ENCODE measurements at regions not wholly inside any gene's neighbourhood (a gene's known extent, or its start where the extent isn't known, plus 50 kb on each side); places are given as distances from the start of the nearest gene placed in this dataset.

DNA sequence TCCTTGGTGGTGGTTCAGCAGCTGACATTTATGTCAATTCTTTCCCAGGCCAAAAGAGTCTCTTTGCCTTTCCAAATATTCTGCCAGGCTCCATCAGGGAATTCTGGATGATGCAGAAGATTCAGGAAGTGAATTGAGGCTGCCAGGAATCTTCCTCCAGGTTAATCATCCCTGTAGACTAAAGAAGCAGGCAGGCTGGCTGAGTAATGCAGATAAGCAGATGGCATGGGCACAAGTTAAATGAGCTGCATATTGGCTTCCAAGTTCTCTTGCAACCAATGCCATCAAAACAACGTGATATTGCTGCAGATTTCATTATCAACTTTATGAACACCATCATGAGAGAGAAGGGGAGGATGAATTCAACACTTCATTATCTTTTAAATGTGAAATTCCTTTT is 324.5 kb downstream of the KCNN2 start:
- TF ChIP-seq, protein P1, sequence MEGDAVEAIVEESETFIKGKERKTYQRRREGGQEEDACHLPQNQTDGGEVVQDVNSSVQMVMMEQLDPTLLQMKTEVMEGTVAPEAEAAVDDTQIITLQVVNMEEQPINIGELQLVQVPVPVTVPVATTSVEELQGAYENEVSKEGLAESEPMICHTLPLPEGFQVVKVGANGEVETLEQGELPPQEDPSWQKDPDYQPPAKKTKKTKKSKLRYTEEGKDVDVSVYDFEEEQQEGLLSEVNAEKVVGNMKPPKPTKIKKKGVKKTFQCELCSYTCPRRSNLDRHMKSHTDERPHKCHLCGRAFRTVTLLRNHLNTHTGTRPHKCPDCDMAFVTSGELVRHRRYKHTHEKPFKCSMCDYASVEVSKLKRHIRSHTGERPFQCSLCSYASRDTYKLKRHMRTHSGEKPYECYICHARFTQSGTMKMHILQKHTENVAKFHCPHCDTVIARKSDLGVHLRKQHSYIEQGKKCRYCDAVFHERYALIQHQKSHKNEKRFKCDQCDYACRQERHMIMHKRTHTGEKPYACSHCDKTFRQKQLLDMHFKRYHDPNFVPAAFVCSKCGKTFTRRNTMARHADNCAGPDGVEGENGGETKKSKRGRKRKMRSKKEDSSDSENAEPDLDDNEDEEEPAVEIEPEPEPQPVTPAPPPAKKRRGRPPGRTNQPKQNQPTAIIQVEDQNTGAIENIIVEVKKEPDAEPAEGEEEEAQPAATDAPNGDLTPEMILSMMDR (IDR thresholded peaks at IDR 0.05; ENCODE audit: insufficient read depth in 1 of 2, low read depth in 1 of 2, low read length in 1 of 2, severe bottlenecking in 1 of 2, unreplicated experiment in 1 of 2), result no peak
- Mint-ChIP-seq H3K4me3 (ENCODE audit: unreplicated experiment) (no peak overlapping the region), H3K27me3 (ENCODE audit: insufficient read depth, unreplicated experiment) (peaks cover 4% of the 10 kb centered on the region), H3K27ac (ENCODE audit: unreplicated experiment) (no peak overlapping the region), H3K4me1 (ENCODE audit: low read depth, unreplicated experiment) (no peaks in the 10 kb centered on the region), H3K36me3 (ENCODE audit: insufficient read depth, unreplicated experiment) (no peaks in the 10 kb centered on the region), H3K9me3 (ENCODE audit: unreplicated experiment) (no peaks in the 10 kb centered on the region)
- H3K4me3 ChIP-seq (ENCODE audit: low read depth, low read length), result no peak overlapping the region
- intact Hi-C loops (cut with micrococcal nuclease; ENCODE audit: unreplicated experiment), result no loop called here
- H3K4me1 ChIP-seq, result no peaks in the 10 kb centered on the region
- H3K27me3 ChIP-seq (replicated peaks; ENCODE audit: control insufficient read depth, insufficient read depth, low read length), result no peaks in the 10 kb centered on the region
- H3K9me3 ChIP-seq, result no peaks in the 10 kb centered on the region
- no TSS peak for BruUV-seq (replicated peaks)
- H3K36me3 ChIP-seq (ENCODE audit: control insufficient read depth, insufficient read depth, low read length), result no peaks in the 10 kb centered on the region
- POLR2A ChIA-PET, result no interaction called here
- DNase-seq, result no peak
- CTCF ChIA-PET, result no interaction called here

DNA sequence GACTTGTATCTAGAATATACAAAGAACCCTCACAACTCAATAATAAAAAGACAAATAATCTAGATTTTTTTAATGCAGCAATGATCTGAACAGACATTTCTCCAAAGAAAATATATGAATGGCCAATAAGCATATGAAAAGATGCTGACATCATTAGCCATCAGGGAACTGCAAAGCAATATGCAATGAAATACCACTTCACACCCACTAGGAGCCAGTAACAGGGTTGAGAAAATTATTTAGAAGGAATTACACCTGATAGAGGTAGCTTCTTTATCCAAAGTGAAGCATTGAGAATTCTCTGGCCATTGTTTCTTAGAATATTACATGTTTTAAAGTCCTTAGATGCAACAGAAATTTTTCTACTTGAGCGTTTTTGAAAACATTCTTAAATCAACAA is 316.9 kb downstream of the KCNN2 start:
- intact Hi-C loops (cut with micrococcal nuclease; ENCODE audit: unreplicated experiment), result no loop called here
- POLR2A ChIA-PET, result no interaction called here
- H3K9me3 Mint-ChIP-seq (ENCODE audit: unreplicated experiment), result no peaks in the 10 kb centered on the region
- no peaks in the 10 kb centered on the region for H3K4me1 Mint-ChIP-seq (ENCODE audit: low read depth, unreplicated experiment)
- H3K27ac Mint-ChIP-seq (ENCODE audit: unreplicated experiment), result no peak overlapping the region
- BruUV-seq (replicated peaks), result no TSS peak
- TF ChIP-seq, protein P1 (IDR thresholded peaks at IDR 0.05; ENCODE audit: insufficient read depth in 1 of 2, low read depth in 1 of 2, low read length in 1 of 2, severe bottlenecking in 1 of 2, unreplicated experiment in 1 of 2), result no peak
- H3K4me3 Mint-ChIP-seq (ENCODE audit: unreplicated experiment), result no peak overlapping the region
- H3K36me3 Mint-ChIP-seq (ENCODE audit: insufficient read depth, unreplicated experiment), result no peaks in the 10 kb centered on the region
- Histone ChIP-seq H3K4me1 (no peaks in the 10 kb centered on the region), H3K9me3 (no peaks in the 10 kb centered on the region; the same call in 1 of the 2 replicates), H3K27me3 (replicated peaks; ENCODE audit: control insufficient read depth, insufficient read depth, low read length) (no peaks in the 10 kb centered on the region), H3K4me3 (ENCODE audit: low read depth, low read length) (no peak overlapping the region), H3K36me3 (ENCODE audit: control insufficient read depth, insufficient read depth, low read length) (no peaks in the 10 kb centered on the region)
- no peak for DNase-seq
- peaks cover 2% of the 10 kb centered on the region for H3K27me3 Mint-ChIP-seq (ENCODE audit: insufficient read depth, unreplicated experiment)
- CTCF ChIA-PET, result no interaction called here

DNA sequence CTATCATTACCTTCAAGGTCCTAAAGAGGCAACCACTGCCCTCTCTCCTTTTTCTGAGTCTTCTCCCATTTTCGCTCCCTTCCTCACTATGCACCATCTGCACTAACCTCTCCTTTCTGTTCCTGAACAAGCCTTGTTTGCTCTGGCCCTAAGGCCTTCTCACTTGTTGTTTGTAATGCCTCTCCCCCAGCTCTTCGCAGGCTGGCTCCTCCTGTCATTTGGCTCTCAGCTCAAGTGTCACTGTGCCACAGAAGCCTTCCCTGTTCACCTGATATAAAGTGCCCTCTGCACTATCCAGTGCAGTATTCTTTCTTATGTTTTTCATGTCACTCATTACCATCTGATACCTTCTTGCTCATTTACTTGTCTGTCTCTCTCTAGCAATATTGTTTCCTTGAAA is 303.7 kb downstream of the KCNN2 start:
- H3K36me3 ChIP-seq (ENCODE audit: control insufficient read depth, insufficient read depth, low read length), result no peaks in the 10 kb centered on the region
- intact Hi-C loops (cut with micrococcal nuclease; ENCODE audit: unreplicated experiment), result no loop called here
- H3K9me3 Mint-ChIP-seq (ENCODE audit: unreplicated experiment), result peaks cover 15% of the 10 kb centered on the region
- no peak for DNase-seq
- peaks cover 2% of the 10 kb centered on the region; the same call in 1 of the 2 replicates for H3K9me3 ChIP-seq
- H3K4me1 ChIP-seq, result no peaks in the 10 kb centered on the region
- no peaks in the 10 kb centered on the region for H3K4me1 Mint-ChIP-seq (ENCODE audit: low read depth, unreplicated experiment)
- POLR2A ChIA-PET, result no interaction called here
- H3K27me3 ChIP-seq (replicated peaks; ENCODE audit: control insufficient read depth, insufficient read depth, low read length), result no peaks in the 10 kb centered on the region
- CTCF ChIA-PET, result no interaction called here
- no peak overlapping the region for H3K27ac Mint-ChIP-seq (ENCODE audit: unreplicated experiment)
- no peaks in the 10 kb centered on the region for H3K27me3 Mint-ChIP-seq (ENCODE audit: insufficient read depth, unreplicated experiment)
- no peak overlapping the region for H3K4me3 ChIP-seq (ENCODE audit: low read depth, low read length)
- no TSS peak for BruUV-seq (replicated peaks)
- no peaks in the 10 kb centered on the region for H3K36me3 Mint-ChIP-seq (ENCODE audit: insufficient read depth, unreplicated experiment)
- TF ChIP-seq, protein P1 (IDR thresholded peaks at IDR 0.05; ENCODE audit: insufficient read depth in 1 of 2, low read depth in 1 of 2, low read length in 1 of 2, severe bottlenecking in 1 of 2, unreplicated experiment in 1 of 2), result no peak
- H3K4me3 Mint-ChIP-seq (ENCODE audit: unreplicated experiment), result no peak overlapping the region
